Neural progenitor cell (in vitro differentiated cells): ENCODE measurements at regions not wholly inside any gene's neighbourhood (a gene's known extent, or its start where the extent isn't known, plus 50 kb on each side); places are given as distances from the start of the nearest gene placed in this dataset.
A peak's percentile ranks its signal among the peaks of the same experiment; 100 is the strongest.

Experiments used
- DNase-seq: peaks from one replicate; pipeline ENCODE4 v3.0.0-alpha.2; 2016; ENCODE audit warnings: low spot score
- H2AFZ ChIP-seq: fragments of 200-600 bp; sonication (generic); replicated peaks from 2 replicates; pipeline ENCODE4 v1.6.1; 2016; ENCODE audit warnings: antibody characterized with exemption
- H3F3A ChIP-seq: fragments of 200-600 bp; sonication (generic); 2 replicates; pipeline ENCODE4 v1.6.1; 2016; ENCODE audit warnings: antibody characterized with exemption, low read depth
- H3K27ac ChIP-seq: fragments of 200-600 bp; sonication (generic); 2 replicates; pipeline ENCODE4 v1.5.1; 2016; ENCODE audit warnings: mild to moderate bottlenecking
- H3K27me3 ChIP-seq: fragments of 200-600 bp; sonication (generic); 2 replicates; pipeline ENCODE4 v1.6.1; 2016; ENCODE audit warnings: mild to moderate bottlenecking, moderate library complexity
- H3K36me3 ChIP-seq: fragments of 200-600 bp; sonication (generic); 2 replicates; pipeline ENCODE4 v1.5.1; 2016
- H3K4me1 ChIP-seq: fragments of 200-600 bp; sonication (generic); 2 replicates; pipeline ENCODE4 v1.6.1; 2016; ENCODE audit warnings: mixed run types
- H3K4me2 ChIP-seq: fragments of 200-600 bp; sonication (generic); 2 replicates; pipeline ENCODE4 v1.6.1; 2016
- H3K4me3 ChIP-seq: fragments of 200-600 bp; sonication (generic); 2 replicates; pipeline ENCODE4 v1.5.1; 2016
- H3K79me2 ChIP-seq: fragments of 200-600 bp; sonication (generic); 2 replicates; pipeline ENCODE4 v1.6.1; 2016; ENCODE audit warnings: low read depth
- H3K9ac ChIP-seq: fragments of 200-600 bp; sonication (generic); 2 replicates; pipeline ENCODE4 v1.6.1; 2016
- H3K9me3 ChIP-seq: fragments of 200-600 bp; sonication (generic); 2 replicates; pipeline ENCODE4 v1.5.1; 2016; ENCODE audit warnings: low read depth
- H4K20me1 ChIP-seq: fragments of 200-600 bp; sonication (generic); 2 replicates; pipeline ENCODE4 v1.6.1; 2016; ENCODE audit warnings: low read depth
- H3K27ac Mint-ChIP-seq: 3 replicates; pipeline ENCODE4 v1.8.0; 2021; ENCODE audit warnings: mixed read lengths
- H3K27me3 Mint-ChIP-seq: 2 replicates; pipeline ENCODE4 v1.8.0; 2022; ENCODE audit warnings: low read depth, mild to moderate bottlenecking, inconsistent platforms, moderate library complexity, mixed read lengths; ENCODE audit not compliant: insufficient read depth
- H3K36me3 Mint-ChIP-seq: 3 replicates; pipeline ENCODE4 v1.8.0; 2021; ENCODE audit warnings: mixed read lengths
- H3K4me1 Mint-ChIP-seq: 3 replicates; pipeline ENCODE4 v1.8.0; 2021; ENCODE audit warnings: mixed read lengths
- H3K4me3 Mint-ChIP-seq: 3 replicates; pipeline ENCODE4 v1.8.0; 2021; ENCODE audit warnings: mild to moderate bottlenecking, moderate library complexity, mixed read lengths
- H3K9me3 Mint-ChIP-seq: 3 replicates; pipeline ENCODE4 v1.8.0; 2020; ENCODE audit warnings: mixed read lengths
- CTCF ChIP-seq: fragments of 200-600 bp; sonication (generic); IDR thresholded peaks from 2 replicates; pipeline ENCODE4 v1.5.1; 2017; ENCODE audit warnings: antibody characterized with exemption, mild to moderate bottlenecking
- EZH2 ChIP-seq: fragments of 200-600 bp; sonication (generic); IDR thresholded peaks from 2 replicates; pipeline ENCODE4 v1.6.1; 2017; ENCODE audit warnings: antibody characterized with exemption, mild to moderate bottlenecking, moderate library complexity
- EZH2phosphoT487 ChIP-seq: fragments of 200-600 bp; sonication (generic); IDR thresholded peaks from 2 replicates; pipeline ENCODE4 v1.6.1; 2017; ENCODE audit warnings: antibody characterized with exemption

- no peak for DNase-seq
- H3K9ac ChIP-seq: no peak overlapping the region
- Mint-ChIP-seq H3K4me3 (no peak overlapping the region), H3K9me3 (peaks cover 12% of the 10 kb centered on the region), H3K27me3 (peaks cover 15% of the 10 kb centered on the region), H3K36me3 (no peaks in the 10 kb centered on the region), H3K4me1 (no peaks in the 10 kb centered on the region), H3K27ac (no peak overlapping the region)
- H3K4me3 ChIP-seq: no peak overlapping the region
- no peaks in the 10 kb centered on the region for H3K27me3 ChIP-seq
- TF ChIP-seq EZH2phosphoT487 (no peak), CTCF (no peak)
- H3F3A ChIP-seq: peaks cover 7% of the 10 kb centered on the region
- H3K4me1 ChIP-seq: peaks cover 8% of the 10 kb centered on the region
- no peak overlapping the region for H2AFZ ChIP-seq
- no peaks in the 10 kb centered on the region for H4K20me1 ChIP-seq
- peaks cover 96% of the 10 kb centered on the region for H3K79me2 ChIP-seq
- H3K36me3 ChIP-seq: peaks cover 42% of the 10 kb centered on the region
- peaks cover 5% of the 10 kb centered on the region for H3K9me3 ChIP-seq
- no peak overlapping the region for H3K4me2 ChIP-seq
- no peak overlapping the region for H3K27ac ChIP-seq
Observed at GRCh38 chrX:113974881-113975280, 609.0 kb upstream of the HTR2C start.

- peaks cover 39% of the 10 kb centered on the region for H3K36me3 ChIP-seq
- H3K27ac ChIP-seq: peak overlapping the region; percentile 41
- no peak overlapping the region for H3K4me2 ChIP-seq
- H3K4me3 Mint-ChIP-seq: no peak overlapping the region
- no peak overlapping the region for H3K9ac ChIP-seq
- peaks cover 8% of the 10 kb centered on the region for H3K4me1 ChIP-seq
- no peaks in the 10 kb centered on the region for H3K4me1 Mint-ChIP-seq
- no peak overlapping the region for H2AFZ ChIP-seq
- TF ChIP-seq EZH2phosphoT487 (no peak), CTCF (no peak), EZH2 (no peak)
- no peak overlapping the region for H3K27ac Mint-ChIP-seq
- H3K9me3 Mint-ChIP-seq: peaks cover 7% of the 10 kb centered on the region
- no peak overlapping the region for H3K4me3 ChIP-seq
- H3K36me3 Mint-ChIP-seq: no peaks in the 10 kb centered on the region
- peaks cover 91% of the 10 kb centered on the region for H3K79me2 ChIP-seq
- H3F3A ChIP-seq: peaks cover 9% of the 10 kb centered on the region
- H3K27me3 ChIP-seq: no peaks in the 10 kb centered on the region
- H4K20me1 ChIP-seq: no peaks in the 10 kb centered on the region
- peaks cover 8% of the 10 kb centered on the region for H3K9me3 ChIP-seq
- peaks cover 8% of the 10 kb centered on the region for H3K27me3 Mint-ChIP-seq
- DNase-seq: no peak
Observed at GRCh38 chrX:113973706-113974105, 610.2 kb upstream of the HTR2C start.

- Histone ChIP-seq H3F3A (peaks cover 56% of the 10 kb centered on the region), H3K27me3 (no peaks in the 10 kb centered on the region), H4K20me1 (no peaks in the 10 kb centered on the region), H2AFZ (no peak overlapping the region), H3K4me2 (no peak overlapping the region), H3K9me3 (peaks cover 8% of the 10 kb centered on the region), H3K36me3 (peaks cover 36% of the 10 kb centered on the region), H3K4me3 (no peak overlapping the region), H3K27ac (peak overlapping the region; percentile 76), H3K4me1 (peaks cover 45% of the 10 kb centered on the region), H3K9ac (no peak overlapping the region), H3K79me2 (peaks cover 90% of the 10 kb centered on the region)
- H3K9me3 Mint-ChIP-seq: peaks cover 21% of the 10 kb centered on the region
- H3K27me3 Mint-ChIP-seq: peaks cover 7% of the 10 kb centered on the region
- no peak for DNase-seq
- peaks cover 6% of the 10 kb centered on the region for H3K4me1 Mint-ChIP-seq
- no peak for TF ChIP-seq CTCF
- TF ChIP-seq EZH2phosphoT487: no peak
- TF ChIP-seq EZH2: no peak
- peaks cover 2% of the 10 kb centered on the region for H3K36me3 Mint-ChIP-seq
- no peak overlapping the region for H3K4me3 Mint-ChIP-seq
- H3K27ac Mint-ChIP-seq: no peak overlapping the region
Observed at GRCh38 chrX:113966791-113967190, 617.1 kb upstream of the HTR2C start.
